Lung (tissue), 11 donors: ENCODE measurements at regions not wholly inside any gene's neighbourhood (a gene's known extent, or its start where the extent isn't known, plus 50 kb on each side); places are given as distances from the start of the nearest gene placed in this dataset.

ENCODE experiments used
- ATAC-seq: fragments of 200-7000 bp; cut with Tn5 transposase; one replicate; pipeline ENCODE4 v1.9.1; 2020; ENCODE audit warnings: moderate number of reproducible peaks; ENCODE audit not compliant: insufficient read depth, low FRiP score
- DNase-seq, 3 donors: peaks; one replicate each; pipeline ENCODE4 v3.0.0-alpha.2; 2013 to 2017
- H3K27ac ChIP-seq, 2 donors: one replicate each; pipeline ENCODE4 v1.5.1; 2013; ENCODE audit warnings: mild to moderate bottlenecking in 2 of 2, moderate library complexity in 2 of 2, control low read depth in 1 of 2, inconsistent platforms in 1 of 2, low read depth in 1 of 2, low read length in 1 of 2
- H3K27me3 ChIP-seq, 3 donors: one replicate each; pipeline ENCODE4 v1.5.1; 2013; ENCODE audit warnings: low read length in 2 of 3; ENCODE audit not compliant: control insufficient read depth in 3 of 3, insufficient read depth in 3 of 3
- H3K36me3 ChIP-seq, 4 donors: one replicate each; pipeline ENCODE4 v1.5.1; 2013; ENCODE audit warnings: low read length in 4 of 4, mild to moderate bottlenecking in 1 of 4, moderate library complexity in 1 of 4; ENCODE audit not compliant: control insufficient read depth in 4 of 4, insufficient read depth in 4 of 4
- H3K4me1 ChIP-seq, 5 donors: one replicate each; pipeline ENCODE4 v1.5.1; 2013; ENCODE audit warnings: low read length in 5 of 5, mild to moderate bottlenecking in 2 of 5, moderate library complexity in 1 of 5; ENCODE audit not compliant: control insufficient read depth in 5 of 5, insufficient read depth in 5 of 5
- H3K4me3 ChIP-seq: one replicate; pipeline ENCODE4 v1.5.1; 2013; ENCODE audit warnings: mild to moderate bottlenecking, control low read depth, moderate library complexity
- H3K9ac ChIP-seq, 2 donors: one replicate each; pipeline ENCODE4 v1.5.1; 2013; ENCODE audit warnings: low read length in 2 of 2, control low read depth in 1 of 2; ENCODE audit not compliant: insufficient read depth in 1 of 2
- H3K9me3 ChIP-seq, 4 donors: one replicate each; pipeline ENCODE4 v1.5.1; 2013; ENCODE audit warnings: low read length in 3 of 4, mild to moderate bottlenecking in 1 of 4, moderate library complexity in 1 of 4; ENCODE audit not compliant: control insufficient read depth in 4 of 4, insufficient read depth in 3 of 4
- WGBS, 2 donors: extraction: QIAGEN DNeasy Blood & Tissue Kit; methylation state at CpG; one replicate each; pipeline ENCODE4 v1.1.7; 2013; 5-methylcytosine and 5-hydroxymethylcytosine counted together
- TF ChIP-seq, protein P1 (sequence below): IDR thresholded peaks from 2 replicates; pipeline ENCODE4 v1.5.1; 2012; ENCODE audit warnings: mild to moderate bottlenecking; ENCODE audit errors: control extremely low read depth, extremely low read depth
- donor health status: control.
- donor health status: control.
- donor health status: Bipolar disorder and iron deficiency.
- donor health status: healthy.
- donor health status: DM: yes; HTN: yes; CAD: no.

DNA sequence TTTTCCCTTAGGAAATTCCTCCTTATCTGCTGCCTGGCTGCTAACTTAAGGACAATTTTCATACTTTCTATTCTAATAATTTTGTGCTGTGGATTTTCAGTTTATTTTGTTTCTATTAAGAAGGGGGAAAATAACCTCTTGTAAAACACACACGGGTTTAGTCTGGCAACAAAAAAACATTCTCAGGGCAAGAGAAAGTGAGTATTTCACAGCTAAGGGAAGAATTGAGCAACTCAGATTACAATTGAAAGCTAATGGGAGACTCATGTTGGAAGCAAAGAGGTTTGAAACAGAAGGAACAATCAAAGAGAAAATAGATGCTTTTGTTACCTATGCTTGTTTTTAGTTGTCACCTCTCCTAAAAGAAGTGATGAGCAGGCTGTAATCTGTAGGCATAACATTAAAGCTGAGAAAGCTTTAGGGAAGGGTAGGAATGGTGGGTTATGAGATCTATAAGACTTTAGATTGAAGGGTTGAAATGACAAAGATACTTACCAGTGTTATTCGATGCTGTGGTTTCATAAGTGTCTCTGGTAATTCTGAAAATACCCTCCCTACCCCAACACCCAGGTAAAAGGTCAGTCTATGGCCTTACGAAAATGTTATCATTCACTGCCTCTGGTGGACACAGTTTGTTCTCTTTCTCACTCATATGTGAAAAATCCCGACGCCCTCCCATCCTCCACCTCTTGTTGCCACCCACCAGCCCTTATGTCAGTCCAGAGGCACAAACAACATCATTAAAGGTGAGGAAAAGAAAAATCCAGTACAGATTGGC lies 510.9 kb downstream of the TXNL1 start:
- Histone ChIP-seq H3K9ac (no peak overlapping the region), H3K9me3 (no peaks in the 10 kb centered on the region), H3K27ac (no peak overlapping the region), H3K36me3 (no peaks in the 10 kb centered on the region), H3K4me3 (no peak overlapping the region), H3K27me3 (no peaks in the 10 kb centered on the region), H3K4me1 (peaks cover 0 to 5% (median 0%) of the 10 kb centered on the region in 5 donors)
- DNase-seq (peak in 2 of 3 donors; percentile 13 to 34), ATAC-seq (no peak)
- 87 to 89% methylated on average over 5 of the region's 5 CpGs for WGBS, 2 donors
- TF ChIP-seq, protein P1, sequence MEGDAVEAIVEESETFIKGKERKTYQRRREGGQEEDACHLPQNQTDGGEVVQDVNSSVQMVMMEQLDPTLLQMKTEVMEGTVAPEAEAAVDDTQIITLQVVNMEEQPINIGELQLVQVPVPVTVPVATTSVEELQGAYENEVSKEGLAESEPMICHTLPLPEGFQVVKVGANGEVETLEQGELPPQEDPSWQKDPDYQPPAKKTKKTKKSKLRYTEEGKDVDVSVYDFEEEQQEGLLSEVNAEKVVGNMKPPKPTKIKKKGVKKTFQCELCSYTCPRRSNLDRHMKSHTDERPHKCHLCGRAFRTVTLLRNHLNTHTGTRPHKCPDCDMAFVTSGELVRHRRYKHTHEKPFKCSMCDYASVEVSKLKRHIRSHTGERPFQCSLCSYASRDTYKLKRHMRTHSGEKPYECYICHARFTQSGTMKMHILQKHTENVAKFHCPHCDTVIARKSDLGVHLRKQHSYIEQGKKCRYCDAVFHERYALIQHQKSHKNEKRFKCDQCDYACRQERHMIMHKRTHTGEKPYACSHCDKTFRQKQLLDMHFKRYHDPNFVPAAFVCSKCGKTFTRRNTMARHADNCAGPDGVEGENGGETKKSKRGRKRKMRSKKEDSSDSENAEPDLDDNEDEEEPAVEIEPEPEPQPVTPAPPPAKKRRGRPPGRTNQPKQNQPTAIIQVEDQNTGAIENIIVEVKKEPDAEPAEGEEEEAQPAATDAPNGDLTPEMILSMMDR = no peak

DNA sequence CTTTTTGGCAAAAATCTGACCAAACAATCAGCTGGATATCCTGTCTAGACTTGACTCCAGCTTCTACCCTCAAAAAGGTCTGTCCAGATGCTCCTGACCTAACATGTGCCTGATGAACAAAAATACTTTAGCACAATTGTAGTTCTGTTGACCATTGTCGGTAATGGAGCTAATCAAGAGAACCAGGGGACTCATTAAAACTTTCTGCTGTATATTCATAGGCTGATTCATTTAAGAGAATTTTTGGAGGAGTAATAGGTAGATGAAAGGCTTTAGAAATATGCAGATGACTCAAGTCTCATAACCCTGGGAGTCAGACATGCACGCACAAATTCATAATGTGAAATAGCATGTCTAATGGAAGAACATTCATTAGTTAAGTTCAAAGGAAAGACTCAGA lies 514.2 kb downstream of the TXNL1 start:
- ATAC-seq (no peak), DNase-seq (no peak)
- Histone ChIP-seq H3K27me3 (no peaks in the 10 kb centered on the region), H3K9ac (no peak overlapping the region), H3K27ac (no peak overlapping the region), H3K9me3 (no peaks in the 10 kb centered on the region), H3K4me1 (peaks cover 0 to 5% (median 0%) of the 10 kb centered on the region in 5 donors), H3K4me3 (no peak overlapping the region), H3K36me3 (no peaks in the 10 kb centered on the region)
- TF ChIP-seq, protein P1 = no peak
- WGBS, 2 donors = 85 to 97% methylated on average over 2 of the region's 2 CpGs

GRCh38 chr18:56121669-56122068 lies 516.7 kb downstream of the TXNL1 start:
- Histone ChIP-seq H3K27ac (no peak overlapping the region), H3K36me3 (no peaks in the 10 kb centered on the region)
- 87 to 88% methylated on average over 1 of the region's 1 CpG for WGBS, 2 donors

More at GRCh38 chr18:56121669-56122068, 516.7 kb downstream of the TXNL1 start:
- Histone ChIP-seq H3K9ac (no peak overlapping the region), H3K4me3 (no peak overlapping the region), H3K27me3 (no peaks in the 10 kb centered on the region), H3K4me1 (peaks cover 0 to 4% (median 0%) of the 10 kb centered on the region in 5 donors), H3K9me3 (no peaks in the 10 kb centered on the region)
- DNase-seq (no peak), ATAC-seq (no peak)
- TF ChIP-seq, protein P1 = no peak
